GM18868 (cell line): ENCODE measurements at regions not wholly inside any gene's neighbourhood (a gene's known extent, or its start where the extent isn't known, plus 50 kb on each side); places are given as distances from the start of the nearest gene placed in this dataset.

Experiments used
- ATAC-seq: cut with Tn5 transposase; IDR thresholded peaks from one replicate; pipeline ENCODE4 v1.9.1; 2021; ENCODE audit warnings: mild to moderate bottlenecking, moderate library complexity; ENCODE audit not compliant: unreplicated experiment

- ATAC-seq: no peak
These were observed 162.8 kb upstream of the RARB start for GRCh38 chr3:25265284-25265683.

GRCh38 chr3:25266677-25267076 is 161.4 kb upstream of the RARB start:
- no peak for ATAC-seq

GRCh38 chr3:25272090-25272489 is 156.0 kb upstream of the RARB start:
- ATAC-seq: no peak

- no peak for ATAC-seq
These were observed 154.4 kb upstream of the RARB start for GRCh38 chr3:25273582-25274171.

- ATAC-seq: no peak
These were observed 150.6 kb upstream of the RARB start for GRCh38 chr3:25277503-25277902.

GRCh38 chr3:25281041-25281731 is 146.9 kb upstream of the RARB start:
- no peak for ATAC-seq

- ATAC-seq: no peak
These were observed 146.3 kb upstream of the RARB start for GRCh38 chr3:25281732-25282126.

- ATAC-seq: no peak
These were observed 144.4 kb upstream of the RARB start for GRCh38 chr3:25283613-25284012.

- no peak for ATAC-seq
These were observed 143.8 kb upstream of the RARB start for GRCh38 chr3:25284249-25284648.

- no peak for ATAC-seq
These were observed 140.7 kb upstream of the RARB start for GRCh38 chr3:25287291-25287884.

- ATAC-seq: no peak
These were observed 139.7 kb upstream of the RARB start for GRCh38 chr3:25288413-25288812.

GRCh38 chr3:25289156-25289555 is 138.9 kb upstream of the RARB start:
- no peak for ATAC-seq

- ATAC-seq: no peak
These were observed 138.4 kb upstream of the RARB start for GRCh38 chr3:25289663-25290062.

GRCh38 chr3:25291481-25291905 is 136.6 kb upstream of the RARB start:
- ATAC-seq: no peak

- no peak for ATAC-seq
These were observed 136.0 kb upstream of the RARB start for GRCh38 chr3:25292036-25292435.

- ATAC-seq: no peak
These were observed 135.5 kb upstream of the RARB start for GRCh38 chr3:25292595-25292994.

GRCh38 chr3:25293736-25294135 is 134.3 kb upstream of the RARB start:
- no peak for ATAC-seq

GRCh38 chr3:25294169-25294805 is 133.8 kb upstream of the RARB start:
- ATAC-seq: no peak

- ATAC-seq: no peak
These were observed 130.1 kb upstream of the RARB start for GRCh38 chr3:25297667-25298585.

- ATAC-seq: no peak
These were observed 127.9 kb upstream of the RARB start for GRCh38 chr3:25300141-25300540.

- ATAC-seq: no peak
These were observed 123.1 kb upstream of the RARB start for GRCh38 chr3:25304916-25305315.
